ENCODE measurements at regions not wholly inside any gene's neighbourhood (a gene's known extent, or its start where the extent isn't known, plus 50 kb on each side); places are given as distances from the start of the nearest gene placed in this dataset.

- TF ChIP-seq, protein P1, sequence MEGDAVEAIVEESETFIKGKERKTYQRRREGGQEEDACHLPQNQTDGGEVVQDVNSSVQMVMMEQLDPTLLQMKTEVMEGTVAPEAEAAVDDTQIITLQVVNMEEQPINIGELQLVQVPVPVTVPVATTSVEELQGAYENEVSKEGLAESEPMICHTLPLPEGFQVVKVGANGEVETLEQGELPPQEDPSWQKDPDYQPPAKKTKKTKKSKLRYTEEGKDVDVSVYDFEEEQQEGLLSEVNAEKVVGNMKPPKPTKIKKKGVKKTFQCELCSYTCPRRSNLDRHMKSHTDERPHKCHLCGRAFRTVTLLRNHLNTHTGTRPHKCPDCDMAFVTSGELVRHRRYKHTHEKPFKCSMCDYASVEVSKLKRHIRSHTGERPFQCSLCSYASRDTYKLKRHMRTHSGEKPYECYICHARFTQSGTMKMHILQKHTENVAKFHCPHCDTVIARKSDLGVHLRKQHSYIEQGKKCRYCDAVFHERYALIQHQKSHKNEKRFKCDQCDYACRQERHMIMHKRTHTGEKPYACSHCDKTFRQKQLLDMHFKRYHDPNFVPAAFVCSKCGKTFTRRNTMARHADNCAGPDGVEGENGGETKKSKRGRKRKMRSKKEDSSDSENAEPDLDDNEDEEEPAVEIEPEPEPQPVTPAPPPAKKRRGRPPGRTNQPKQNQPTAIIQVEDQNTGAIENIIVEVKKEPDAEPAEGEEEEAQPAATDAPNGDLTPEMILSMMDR (IDR thresholded peaks at IDR 0.05; ENCODE audit: control extremely low read depth, extremely low read depth, low read depth, missing control alignments): no peak
- no peak for DNase-seq (ENCODE audit: extremely low spot score)
- POLR2A ChIA-PET: no interaction called here
- CTCF ChIA-PET: interaction anchor here (0.9 to 1.8 kb wide), 2 partner anchors 10 kb away, joined by 3 to 6 read pairs; no protein-coding TSS in a partner anchor
Measured at GRCh38 chr1:70754701-70755100, 292.9 kb downstream of the PTGER3 start.

DNA sequence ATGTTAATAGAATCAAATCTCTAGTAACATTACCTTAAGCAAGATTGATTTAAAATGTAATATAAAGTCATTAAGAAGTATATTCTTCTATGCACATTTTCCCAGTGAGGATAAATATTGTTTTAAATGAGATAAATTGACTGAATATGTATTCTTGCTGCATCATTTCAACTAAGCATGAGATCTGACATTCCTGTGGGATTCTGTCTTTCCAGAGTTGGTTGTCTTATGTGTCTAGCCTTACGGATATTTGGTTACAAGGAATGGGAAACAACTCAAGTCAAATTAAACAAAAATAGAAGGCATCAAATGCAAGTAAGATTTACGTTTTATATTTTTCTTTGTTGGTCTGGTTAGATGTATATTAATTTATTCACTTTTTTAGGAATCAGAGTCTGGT is 287.5 kb downstream of the PTGER3 start:
- no peak for DNase-seq (ENCODE audit: extremely low spot score)
- TF ChIP-seq, protein P1 (IDR thresholded peaks at IDR 0.05; ENCODE audit: control extremely low read depth, extremely low read depth, low read depth, missing control alignments): no peak
- CTCF ChIA-PET: interaction anchor here (0.5 kb wide), 1 partner anchor 22 kb away, joined by 3 read pairs; no protein-coding TSS in a partner anchor
- POLR2A ChIA-PET: no interaction called here

GRCh38 chr1:70762386-70762785 is 285.2 kb downstream of the PTGER3 start:
- ChIA-PET CTCF (interaction anchor here (1.4 kb wide), 1 partner anchor 23 kb away, joined by 3 read pairs; no protein-coding TSS in a partner anchor), POLR2A (no interaction called here)
- TF ChIP-seq, protein P1 (IDR thresholded peaks at IDR 0.05; ENCODE audit: control extremely low read depth, extremely low read depth, low read depth, missing control alignments): no peak
- DNase-seq (ENCODE audit: extremely low spot score): no peak

DNA sequence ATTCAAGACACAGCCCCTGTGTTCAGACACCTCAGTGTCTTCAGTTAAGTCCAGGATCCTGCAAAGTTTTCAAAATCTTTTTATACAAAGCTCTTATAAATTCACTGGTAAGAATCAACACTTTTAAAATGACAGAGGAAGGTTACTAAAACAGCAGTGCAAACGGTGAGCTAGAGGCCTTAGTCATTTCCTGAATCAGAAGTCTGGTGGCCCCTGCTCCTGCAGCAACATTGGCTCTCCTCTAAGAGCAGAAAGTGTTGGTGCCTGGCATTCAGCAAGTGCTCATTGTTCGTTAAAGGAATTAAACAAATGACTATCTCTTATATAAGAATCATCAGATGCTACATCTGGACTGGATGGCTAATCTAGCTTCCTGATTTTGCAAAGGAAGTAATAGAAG is 282.9 kb downstream of the PTGER3 start:
- CTCF ChIA-PET: interaction anchor here (1.1 to 1.3 kb wide), 2 partner anchors 8 to 10 kb away, joined by 3 read pairs; no protein-coding TSS in a partner anchor
- TF ChIP-seq, protein P1 (IDR thresholded peaks at IDR 0.05; ENCODE audit: control extremely low read depth, extremely low read depth, low read depth, missing control alignments): no peak
- DNase-seq (ENCODE audit: extremely low spot score): no peak
- POLR2A ChIA-PET: no interaction called here

- TF ChIP-seq, protein P1 (IDR thresholded peaks at IDR 0.05; ENCODE audit: control extremely low read depth, extremely low read depth, low read depth, missing control alignments): no peak
- no peak for DNase-seq (ENCODE audit: extremely low spot score)
- CTCF ChIA-PET: no interaction called here
- POLR2A ChIA-PET: interaction anchor here (0.6 kb wide), 1 partner anchor 89 kb away, joined by 8 read pairs; no protein-coding TSS in a partner anchor
Measured at GRCh38 chr1:70767377-70767776, 280.2 kb downstream of the PTGER3 start.

DNA sequence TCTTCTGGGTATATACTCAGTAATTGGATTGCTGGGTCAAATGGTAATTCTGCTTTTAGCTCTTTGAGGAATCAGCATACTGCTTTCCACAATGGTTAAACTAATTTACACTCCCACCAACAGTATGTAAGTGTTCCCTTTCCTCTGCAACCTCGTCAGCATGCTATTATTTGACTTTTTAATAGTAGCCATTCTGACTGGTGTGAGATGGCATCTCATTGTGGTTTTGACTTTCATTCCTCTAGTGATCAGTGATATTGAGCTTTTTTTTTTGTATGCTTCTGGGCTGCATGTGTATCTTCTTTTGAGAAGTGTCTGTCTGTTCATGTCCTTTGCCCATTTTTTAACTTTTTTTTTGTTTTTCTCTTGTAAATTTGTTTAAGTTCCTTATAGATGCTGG is 279.4 kb downstream of the PTGER3 start:
- CTCF ChIA-PET: interaction anchor here (0.9 kb wide), 1 partner anchor 18 kb away, joined by 5 read pairs; no protein-coding TSS in a partner anchor
- POLR2A ChIA-PET: interaction anchor here (0.6 kb wide), 1 partner anchor 90 kb away, joined by 8 read pairs; no protein-coding TSS in a partner anchor
- DNase-seq (ENCODE audit: extremely low spot score): no peak
- TF ChIP-seq, protein P1 (IDR thresholded peaks at IDR 0.05; ENCODE audit: control extremely low read depth, extremely low read depth, low read depth, missing control alignments): no peak
